8988T (cell line): ENCODE measurements at regions not wholly inside any gene's neighbourhood (a gene's known extent, or its start where the extent isn't known, plus 50 kb on each side); places are given as distances from the start of the nearest gene placed in this dataset.
"Not testable (repeated sequence)": the region's sequence is repeated elsewhere in the genome, so short reads cannot be mapped to it uniquely, and the experiment has no call there.

Experiments used
- DNase-seq: peaks from one replicate; pipeline ENCODE4 v3.0.0; 2011

- no peak for DNase-seq
These were observed 87.7 kb downstream of the UTP18 start for GRCh38 chr17:51347851-51348584.

GRCh38 chr17:51351080-51351479 is 90.7 kb downstream of the UTP18 start:
- no peak for DNase-seq

- DNase-seq: no peak
These were observed 91.5 kb downstream of the UTP18 start for GRCh38 chr17:51351890-51352289.

GRCh38 chr17:51352798-51353197 is 92.5 kb downstream of the UTP18 start:
- no peak for DNase-seq

- DNase-seq: no peak
These were observed 93.0 kb downstream of the UTP18 start for GRCh38 chr17:51353296-51353695.

- no peak for DNase-seq
These were observed 94.6 kb downstream of the UTP18 start for GRCh38 chr17:51354936-51355335.

GRCh38 chr17:51355441-51356410 is 95.4 kb downstream of the UTP18 start:
- no peak for DNase-seq

- no peak for DNase-seq
These were observed 98.7 kb downstream of the UTP18 start for GRCh38 chr17:51359055-51359454.

GRCh38 chr17:51362811-51363585 is 102.7 kb downstream of the UTP18 start:
- no peak for DNase-seq

- no peak for DNase-seq
These were observed 104.7 kb downstream of the UTP18 start for GRCh38 chr17:51365090-51365489.

- DNase-seq: no peak
These were observed 106.5 kb downstream of the UTP18 start for GRCh38 chr17:51366866-51367265.

GRCh38 chr17:51367836-51368235 is 107.5 kb downstream of the UTP18 start:
- DNase-seq: not testable (repeated sequence)

GRCh38 chr17:51371732-51372151 is 111.4 kb downstream of the UTP18 start:
- peak; percentile 35 for DNase-seq

- peak; percentile 20 for DNase-seq
These were observed 112.1 kb downstream of the UTP18 start for GRCh38 chr17:51372345-51373004.

GRCh38 chr17:51373489-51374152 is 113.3 kb downstream of the UTP18 start:
- no peak for DNase-seq

GRCh38 chr17:51374209-51374608 is 113.9 kb downstream of the UTP18 start:
- no peak for DNase-seq

GRCh38 chr17:51375771-51376170 is 115.4 kb downstream of the UTP18 start:
- DNase-seq: no peak

GRCh38 chr17:51376739-51377138 is 116.4 kb downstream of the UTP18 start:
- no peak for DNase-seq

GRCh38 chr17:51381262-51381661 is 120.9 kb downstream of the UTP18 start:
- DNase-seq: no peak

GRCh38 chr17:51385208-51385607 is 124.9 kb downstream of the UTP18 start:
- no peak for DNase-seq

GRCh38 chr17:51387582-51387981 is 127.2 kb downstream of the UTP18 start:
- no peak for DNase-seq

- DNase-seq: no peak
These were observed 127.6 kb downstream of the UTP18 start for GRCh38 chr17:51387986-51388385.
